ENCODE measurements at regions not wholly inside any gene's neighbourhood (a gene's known extent, or its start where the extent isn't known, plus 50 kb on each side); places are given as distances from the start of the nearest gene placed in this dataset.

DNA sequence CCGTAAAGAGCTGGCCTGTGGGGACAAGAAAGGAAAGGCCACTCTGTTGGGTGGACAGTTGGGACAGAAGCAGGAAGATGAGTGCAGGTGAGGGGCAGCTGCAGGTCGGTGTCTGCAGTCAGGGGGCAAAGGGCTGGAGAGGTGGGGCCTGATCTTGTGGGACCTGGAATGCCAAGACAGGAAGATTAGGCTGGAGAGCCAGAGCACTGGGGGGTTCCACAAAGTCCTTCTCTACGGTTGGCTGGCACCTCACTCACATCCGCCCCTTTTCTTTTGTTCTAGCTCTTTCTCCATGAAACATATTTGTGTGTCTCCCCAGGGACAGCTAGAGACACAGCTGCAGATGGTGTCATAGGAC, 404.1 kb downstream of the PTPRU start:
- TF ChIP-seq ZFP3 (CRISPR knock-in tag; IDR thresholded peaks at IDR 0.05) = no peak
- TF ChIP-seq ZFP30 (CRISPR knock-in tag; IDR thresholded peaks at IDR 0.05) = no peak
- no peak for TF ChIP-seq ARNTL (CRISPR knock-in tag; IDR thresholded peaks at IDR 0.05; ENCODE audit: borderline replicate concordance, low read depth)
- no peak for TF ChIP-seq TOX (CRISPR knock-in tag; IDR thresholded peaks at IDR 0.05; ENCODE audit: borderline replicate concordance)
- no peak for TF ChIP-seq ZC3H10 (CRISPR knock-in tag; IDR thresholded peaks at IDR 0.05)
- TF ChIP-seq PPARA (CRISPR knock-in tag; IDR thresholded peaks at IDR 0.05; ENCODE audit: borderline replicate concordance) = no peak
- TF ChIP-seq CREB5 (CRISPR knock-in tag; IDR thresholded peaks at IDR 0.05; ENCODE audit: low read depth) = no peak
- no peak for TF ChIP-seq ISL1 (CRISPR knock-in tag; IDR thresholded peaks at IDR 0.05)
- no peak for TF ChIP-seq TCF4 (CRISPR knock-in tag; IDR thresholded peaks at IDR 0.05; ENCODE audit: borderline replicate concordance)
- TF ChIP-seq BACH2 (CRISPR knock-in tag; IDR thresholded peaks at IDR 0.05; ENCODE audit: borderline replicate concordance) = no peak
- no peak for TF ChIP-seq ZNF70 (CRISPR knock-in tag; IDR thresholded peaks at IDR 0.05)
- no peak for TF ChIP-seq POU6F1 (CRISPR knock-in tag; IDR thresholded peaks at IDR 0.05; ENCODE audit: borderline replicate concordance, low read depth)
- TF ChIP-seq, protein P1, sequence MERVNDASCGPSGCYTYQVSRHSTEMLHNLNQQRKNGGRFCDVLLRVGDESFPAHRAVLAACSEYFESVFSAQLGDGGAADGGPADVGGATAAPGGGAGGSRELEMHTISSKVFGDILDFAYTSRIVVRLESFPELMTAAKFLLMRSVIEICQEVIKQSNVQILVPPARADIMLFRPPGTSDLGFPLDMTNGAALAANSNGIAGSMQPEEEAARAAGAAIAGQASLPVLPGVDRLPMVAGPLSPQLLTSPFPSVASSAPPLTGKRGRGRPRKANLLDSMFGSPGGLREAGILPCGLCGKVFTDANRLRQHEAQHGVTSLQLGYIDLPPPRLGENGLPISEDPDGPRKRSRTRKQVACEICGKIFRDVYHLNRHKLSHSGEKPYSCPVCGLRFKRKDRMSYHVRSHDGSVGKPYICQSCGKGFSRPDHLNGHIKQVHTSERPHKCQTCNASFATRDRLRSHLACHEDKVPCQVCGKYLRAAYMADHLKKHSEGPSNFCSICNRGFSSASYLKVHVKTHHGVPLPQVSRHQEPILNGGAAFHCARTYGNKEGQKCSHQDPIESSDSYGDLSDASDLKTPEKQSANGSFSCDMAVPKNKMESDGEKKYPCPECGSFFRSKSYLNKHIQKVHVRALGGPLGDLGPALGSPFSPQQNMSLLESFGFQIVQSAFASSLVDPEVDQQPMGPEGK (CRISPR knock-in tag; IDR thresholded peaks at IDR 0.05; ENCODE audit: borderline replicate concordance) = no peak
- no peak for TF ChIP-seq GLIS3 (CRISPR knock-in tag; IDR thresholded peaks at IDR 0.05)
